ENCODE measurements at regions not wholly inside any gene's neighbourhood (a gene's known extent, or its start where the extent isn't known, plus 50 kb on each side); places are given as distances from the start of the nearest gene placed in this dataset.

DNA sequence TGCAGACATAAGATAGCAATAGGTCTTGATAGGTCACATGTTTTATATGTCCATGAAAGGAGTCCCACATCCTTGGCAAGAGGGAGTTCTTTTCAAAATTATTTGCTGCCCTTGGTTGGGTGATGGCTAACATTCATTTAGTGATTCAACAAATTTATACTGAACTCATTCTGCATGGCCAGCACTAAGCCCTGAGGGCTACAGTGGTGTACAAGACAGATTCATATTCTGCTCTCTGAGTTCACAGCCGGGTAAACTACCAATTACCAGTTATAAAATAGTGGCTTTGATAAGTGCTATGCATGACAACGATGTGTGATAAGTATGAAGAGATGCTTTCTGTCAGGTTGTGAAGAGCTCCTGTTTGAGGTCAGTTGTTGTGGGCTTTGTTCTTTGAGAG lies 340.0 kb downstream of the GABRG2 start:
- Histone ChIP-seq H3K4me1 (ENCODE audit: control insufficient read depth, insufficient read depth, low read length) (no peaks in the 10 kb centered on the region), H3K27me3 (ENCODE audit: control insufficient read depth, insufficient read depth, low read length) (no peaks in the 10 kb centered on the region), H3K36me3 (ENCODE audit: control insufficient read depth, insufficient read depth, low read length) (no peaks in the 10 kb centered on the region), H3K27ac (ENCODE audit: low read length) (no peak overlapping the region), H3K4me3 (ENCODE audit: low read depth in 2 of 2, low read length in 2 of 2) (no peak overlapping the region), H3K9me3 (ENCODE audit: control insufficient read depth, insufficient read depth, low read depth, low read length) (no peaks in the 10 kb centered on the region)
- ATAC-seq (no peak), DNase-seq (ENCODE audit: low read depth, low spot score) (no peak)
- ChIA-PET POLR2A (no interaction called here), CTCF (no interaction called here)
- BruUV-seq (replicated peaks), result no TSS peak
- intact Hi-C loops (cut with micrococcal nuclease; ENCODE audit: unreplicated experiment) (no loop called here), in situ Hi-C loops (cut with HindIII; ENCODE audit: low pct_unique_long_range_greater_than_20kb, low sequenced_read_pairs) (no loop called here)
- TF ChIP-seq TCF7L2 (IDR thresholded peaks at IDR 0.05; ENCODE audit: low read depth, low read length) (no peak), SIN3A (IDR thresholded peaks at IDR 0.05; ENCODE audit: borderline replicate concordance, insufficient read depth, low read depth, low read length) (no peak)
- TF ChIP-seq, protein P1, sequence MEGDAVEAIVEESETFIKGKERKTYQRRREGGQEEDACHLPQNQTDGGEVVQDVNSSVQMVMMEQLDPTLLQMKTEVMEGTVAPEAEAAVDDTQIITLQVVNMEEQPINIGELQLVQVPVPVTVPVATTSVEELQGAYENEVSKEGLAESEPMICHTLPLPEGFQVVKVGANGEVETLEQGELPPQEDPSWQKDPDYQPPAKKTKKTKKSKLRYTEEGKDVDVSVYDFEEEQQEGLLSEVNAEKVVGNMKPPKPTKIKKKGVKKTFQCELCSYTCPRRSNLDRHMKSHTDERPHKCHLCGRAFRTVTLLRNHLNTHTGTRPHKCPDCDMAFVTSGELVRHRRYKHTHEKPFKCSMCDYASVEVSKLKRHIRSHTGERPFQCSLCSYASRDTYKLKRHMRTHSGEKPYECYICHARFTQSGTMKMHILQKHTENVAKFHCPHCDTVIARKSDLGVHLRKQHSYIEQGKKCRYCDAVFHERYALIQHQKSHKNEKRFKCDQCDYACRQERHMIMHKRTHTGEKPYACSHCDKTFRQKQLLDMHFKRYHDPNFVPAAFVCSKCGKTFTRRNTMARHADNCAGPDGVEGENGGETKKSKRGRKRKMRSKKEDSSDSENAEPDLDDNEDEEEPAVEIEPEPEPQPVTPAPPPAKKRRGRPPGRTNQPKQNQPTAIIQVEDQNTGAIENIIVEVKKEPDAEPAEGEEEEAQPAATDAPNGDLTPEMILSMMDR (IDR thresholded peaks at IDR 0.05), result no peak

DNA sequence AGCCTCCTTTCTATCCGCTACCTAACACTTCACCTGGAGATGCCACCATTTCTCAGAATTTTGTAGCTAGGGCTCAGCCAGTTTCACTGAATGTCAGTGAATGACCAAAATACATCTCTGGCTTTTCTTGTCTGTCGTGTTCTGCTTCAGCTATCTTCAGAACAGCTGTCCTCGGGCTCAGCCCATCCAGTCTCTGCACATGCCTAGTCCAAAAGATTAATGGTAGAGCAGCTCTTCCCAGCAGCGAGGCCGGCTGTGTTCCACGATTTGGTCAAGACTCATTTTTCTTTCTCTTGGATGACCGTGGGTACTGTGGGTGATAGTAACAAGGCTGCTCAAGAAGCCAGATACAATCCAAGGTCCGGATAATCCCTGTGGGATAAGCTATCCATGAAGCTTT lies 342.8 kb downstream of the GABRG2 start:
- intact Hi-C loops (cut with micrococcal nuclease; ENCODE audit: unreplicated experiment), result no loop called here
- ChIA-PET POLR2A (no interaction called here), CTCF (no interaction called here)
- BruUV-seq (replicated peaks), result no TSS peak
- ATAC-seq (no peak), DNase-seq (ENCODE audit: low read depth, low spot score) (no peak)
- TF ChIP-seq, protein P2, sequence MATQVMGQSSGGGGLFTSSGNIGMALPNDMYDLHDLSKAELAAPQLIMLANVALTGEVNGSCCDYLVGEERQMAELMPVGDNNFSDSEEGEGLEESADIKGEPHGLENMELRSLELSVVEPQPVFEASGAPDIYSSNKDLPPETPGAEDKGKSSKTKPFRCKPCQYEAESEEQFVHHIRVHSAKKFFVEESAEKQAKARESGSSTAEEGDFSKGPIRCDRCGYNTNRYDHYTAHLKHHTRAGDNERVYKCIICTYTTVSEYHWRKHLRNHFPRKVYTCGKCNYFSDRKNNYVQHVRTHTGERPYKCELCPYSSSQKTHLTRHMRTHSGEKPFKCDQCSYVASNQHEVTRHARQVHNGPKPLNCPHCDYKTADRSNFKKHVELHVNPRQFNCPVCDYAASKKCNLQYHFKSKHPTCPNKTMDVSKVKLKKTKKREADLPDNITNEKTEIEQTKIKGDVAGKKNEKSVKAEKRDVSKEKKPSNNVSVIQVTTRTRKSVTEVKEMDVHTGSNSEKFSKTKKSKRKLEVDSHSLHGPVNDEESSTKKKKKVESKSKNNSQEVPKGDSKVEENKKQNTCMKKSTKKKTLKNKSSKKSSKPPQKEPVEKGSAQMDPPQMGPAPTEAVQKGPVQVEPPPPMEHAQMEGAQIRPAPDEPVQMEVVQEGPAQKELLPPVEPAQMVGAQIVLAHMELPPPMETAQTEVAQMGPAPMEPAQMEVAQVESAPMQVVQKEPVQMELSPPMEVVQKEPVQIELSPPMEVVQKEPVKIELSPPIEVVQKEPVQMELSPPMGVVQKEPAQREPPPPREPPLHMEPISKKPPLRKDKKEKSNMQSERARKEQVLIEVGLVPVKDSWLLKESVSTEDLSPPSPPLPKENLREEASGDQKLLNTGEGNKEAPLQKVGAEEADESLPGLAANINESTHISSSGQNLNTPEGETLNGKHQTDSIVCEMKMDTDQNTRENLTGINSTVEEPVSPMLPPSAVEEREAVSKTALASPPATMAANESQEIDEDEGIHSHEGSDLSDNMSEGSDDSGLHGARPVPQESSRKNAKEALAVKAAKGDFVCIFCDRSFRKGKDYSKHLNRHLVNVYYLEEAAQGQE (IDR thresholded peaks at IDR 0.05; ENCODE audit: insufficient read depth in 1 of 2, low read depth in 2 of 2, low read length in 1 of 2), result no peak
- no peak for TF ChIP-seq SIN3A (IDR thresholded peaks at IDR 0.05; ENCODE audit: borderline replicate concordance, insufficient read depth, low read depth, low read length)
- TF ChIP-seq POLR2AphosphoS5 (IDR thresholded peaks at IDR 0.05; ENCODE audit: low read depth, low read length), result no peak
- TF ChIP-seq, protein P1 (IDR thresholded peaks at IDR 0.05), result no peak
- no peak for TF ChIP-seq TCF7L2 (IDR thresholded peaks at IDR 0.05; ENCODE audit: low read depth, low read length)
- H3K4me3 ChIP-seq (ENCODE audit: low read depth in 2 of 2, low read length in 2 of 2), result no peak overlapping the region
- H3K27me3 ChIP-seq (ENCODE audit: control insufficient read depth, insufficient read depth, low read length), result no peaks in the 10 kb centered on the region
- H3K36me3 ChIP-seq (ENCODE audit: control insufficient read depth, insufficient read depth, low read length), result no peaks in the 10 kb centered on the region
- no peaks in the 10 kb centered on the region for H3K4me1 ChIP-seq (ENCODE audit: control insufficient read depth, insufficient read depth, low read length)
- H3K9me3 ChIP-seq (ENCODE audit: control insufficient read depth, insufficient read depth, low read depth, low read length), result no peaks in the 10 kb centered on the region
- no peak overlapping the region for H3K27ac ChIP-seq (ENCODE audit: low read length)
- in situ Hi-C loops (cut with HindIII; ENCODE audit: low pct_unique_long_range_greater_than_20kb, low sequenced_read_pairs), result no loop called here

DNA sequence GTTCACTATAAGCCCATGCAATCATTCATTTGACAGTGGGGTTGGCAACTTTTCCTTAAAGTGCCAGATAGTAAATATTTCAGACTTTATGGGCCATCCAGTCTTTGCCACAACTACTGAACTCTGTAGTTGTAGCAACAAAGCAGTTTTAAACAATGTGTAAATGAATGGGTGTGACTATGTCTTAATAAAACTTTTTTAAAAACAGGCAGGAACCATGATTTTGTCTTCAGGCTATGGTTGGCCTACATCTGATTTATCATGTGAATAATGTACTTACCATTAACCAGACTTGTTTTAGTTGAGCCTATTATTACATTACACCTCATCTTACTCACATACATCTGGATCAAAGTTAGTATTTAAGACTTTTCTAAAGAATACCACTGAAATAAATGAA lies 361.6 kb downstream of the GABRG2 start:
- CTCF ChIA-PET, result no interaction called here
- H3K27me3 ChIP-seq (ENCODE audit: control insufficient read depth, insufficient read depth, low read length), result no peaks in the 10 kb centered on the region
- H3K4me3 ChIP-seq (ENCODE audit: low read depth in 2 of 2, low read length in 2 of 2), result no peak overlapping the region
- POLR2A ChIA-PET, result no interaction called here
- H3K27ac ChIP-seq (ENCODE audit: low read length), result no peak overlapping the region
- DNase-seq (ENCODE audit: low read depth, low spot score) (no peak), ATAC-seq (no peak)
- H3K4me1 ChIP-seq (ENCODE audit: control insufficient read depth, insufficient read depth, low read length), result no peaks in the 10 kb centered on the region
- no peaks in the 10 kb centered on the region for H3K36me3 ChIP-seq (ENCODE audit: control insufficient read depth, insufficient read depth, low read length)
- H3K9me3 ChIP-seq (ENCODE audit: control insufficient read depth, insufficient read depth, low read depth, low read length), result no peaks in the 10 kb centered on the region
- TF ChIP-seq POLR2AphosphoS5 (IDR thresholded peaks at IDR 0.05; ENCODE audit: low read depth, low read length), result no peak
- no TSS peak for BruUV-seq (replicated peaks)
- in situ Hi-C loops (cut with HindIII; ENCODE audit: low pct_unique_long_range_greater_than_20kb, low sequenced_read_pairs) (no loop called here), intact Hi-C loops (cut with micrococcal nuclease; ENCODE audit: unreplicated experiment) (no loop called here)

All from Panc1 (cell line).